ENCODE measurements at regions not wholly inside any gene's neighbourhood (a gene's known extent, or its start where the extent isn't known, plus 50 kb on each side); places are given as distances from the start of the nearest gene placed in this dataset.

GRCh38 chr4:181911420-181911819 lies 331.8 kb upstream of the TENM3 start:
- H3K4me3 ChIP-seq, result no peak overlapping the region
- no peaks in the 10 kb centered on the region for H3K9me3 ChIP-seq (ENCODE audit: low read depth, low read length)
- H3K9ac ChIP-seq (ENCODE audit: insufficient read length), result no peak overlapping the region
- TF ChIP-seq POLR2AphosphoS5 (IDR thresholded peaks at IDR 0.05; ENCODE audit: borderline replicate concordance, low read depth, low read length) (no peak), FOXP2 (optimal IDR thresholded peaks at IDR 0.05; ENCODE audit: control extremely low read depth, extremely low read length, insufficient read depth) (no peak), EZH2 (IDR thresholded peaks at IDR 0.05) (no peak)
- no peak for DNase-seq (ENCODE audit: low read depth, low spot score)
- H3K27ac ChIP-seq, result no peak overlapping the region
- H3K36me3 ChIP-seq (ENCODE audit: insufficient read depth, low read length), result no peaks in the 10 kb centered on the region

DNA sequence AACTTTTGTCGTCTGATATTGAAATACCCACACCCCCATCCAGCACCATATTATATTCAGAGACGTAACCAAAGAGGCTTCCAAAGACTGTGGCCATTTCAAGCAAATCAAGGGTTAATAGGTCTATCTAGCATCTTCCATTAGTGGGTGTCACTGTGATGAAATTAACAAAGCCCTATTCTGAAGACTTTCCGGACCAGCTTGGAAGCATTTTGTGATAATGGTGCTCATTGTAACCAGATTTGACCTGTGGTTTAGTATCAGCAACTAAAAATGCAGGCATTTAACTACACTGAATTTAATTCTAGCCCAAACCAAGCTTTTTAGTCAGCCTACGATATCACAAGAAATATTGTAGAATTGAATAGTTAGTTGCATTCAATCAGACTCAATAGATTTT lies 309.7 kb upstream of the TENM3 start:
- Histone ChIP-seq H3K36me3 (ENCODE audit: insufficient read depth, low read length) (no peaks in the 10 kb centered on the region), H3K9me3 (ENCODE audit: low read depth, low read length) (no peaks in the 10 kb centered on the region), H3K9ac (ENCODE audit: insufficient read length) (no peak overlapping the region), H3K4me3 (no peak overlapping the region), H3K27ac (no peak overlapping the region)
- no peak for DNase-seq (ENCODE audit: low read depth, low spot score)
- TF ChIP-seq POLR2AphosphoS5 (IDR thresholded peaks at IDR 0.05; ENCODE audit: borderline replicate concordance, low read depth, low read length), result no peak
- no peak for TF ChIP-seq EZH2 (IDR thresholded peaks at IDR 0.05)
- TF ChIP-seq FOXP2 (optimal IDR thresholded peaks at IDR 0.05; ENCODE audit: control extremely low read depth, extremely low read length, insufficient read depth), result no peak

DNA sequence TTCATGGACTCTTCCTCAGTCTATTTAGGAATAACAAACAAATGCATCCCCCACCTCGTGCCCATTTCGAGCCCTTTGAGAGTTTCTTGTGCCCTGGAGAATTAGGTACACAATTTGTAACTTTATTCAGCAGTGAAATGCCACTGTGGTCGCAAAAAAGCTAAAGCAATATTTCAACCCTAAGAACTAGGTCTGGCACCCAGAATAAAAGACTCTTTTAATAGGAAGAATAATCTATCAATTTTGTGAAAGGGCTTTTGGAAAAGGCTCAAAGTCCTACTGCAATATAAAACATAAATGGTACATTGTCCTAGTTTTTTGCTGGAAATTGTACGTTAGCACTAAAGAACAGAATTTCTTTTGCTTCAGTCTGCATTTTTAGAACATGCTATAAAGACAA lies 304.6 kb upstream of the TENM3 start:
- H3K9me3 ChIP-seq (ENCODE audit: low read depth, low read length), result no peaks in the 10 kb centered on the region
- H3K4me3 ChIP-seq, result no peak overlapping the region
- no peak for DNase-seq (ENCODE audit: low read depth, low spot score)
- no peak overlapping the region for H3K27ac ChIP-seq
- H3K9ac ChIP-seq (ENCODE audit: insufficient read length), result no peak overlapping the region
- H3K36me3 ChIP-seq (ENCODE audit: insufficient read depth, low read length), result no peaks in the 10 kb centered on the region
- TF ChIP-seq EZH2 (IDR thresholded peaks at IDR 0.05) (no peak), POLR2AphosphoS5 (IDR thresholded peaks at IDR 0.05; ENCODE audit: borderline replicate concordance, low read depth, low read length) (no peak), FOXP2 (optimal IDR thresholded peaks at IDR 0.05; ENCODE audit: control extremely low read depth, extremely low read length, insufficient read depth) (no peak)

- Histone ChIP-seq H3K4me3 (no peak overlapping the region), H3K9ac (ENCODE audit: insufficient read length) (no peak overlapping the region), H3K9me3 (ENCODE audit: low read depth, low read length) (no peaks in the 10 kb centered on the region), H3K27ac (no peak overlapping the region), H3K36me3 (ENCODE audit: insufficient read depth, low read length) (no peaks in the 10 kb centered on the region)
- no peak for DNase-seq (ENCODE audit: low read depth, low spot score)
- no peak for TF ChIP-seq EZH2 (IDR thresholded peaks at IDR 0.05)
- no peak for TF ChIP-seq POLR2AphosphoS5 (IDR thresholded peaks at IDR 0.05; ENCODE audit: borderline replicate concordance, low read depth, low read length)
- no peak for TF ChIP-seq FOXP2 (optimal IDR thresholded peaks at IDR 0.05; ENCODE audit: control extremely low read depth, extremely low read length, insufficient read depth)
Observed at GRCh38 chr4:181939199-181939945, 303.8 kb upstream of the TENM3 start.

GRCh38 chr4:181944527-181944926 lies 298.7 kb upstream of the TENM3 start:
- DNase-seq (ENCODE audit: low read depth, low spot score), result no peak
- Histone ChIP-seq H3K9me3 (ENCODE audit: low read depth, low read length) (no peaks in the 10 kb centered on the region), H3K27ac (no peak overlapping the region), H3K4me3 (no peak overlapping the region), H3K36me3 (ENCODE audit: insufficient read depth, low read length) (no peaks in the 10 kb centered on the region), H3K9ac (ENCODE audit: insufficient read length) (no peak overlapping the region)
- TF ChIP-seq POLR2AphosphoS5 (IDR thresholded peaks at IDR 0.05; ENCODE audit: borderline replicate concordance, low read depth, low read length) (no peak), FOXP2 (optimal IDR thresholded peaks at IDR 0.05; ENCODE audit: control extremely low read depth, extremely low read length, insufficient read depth) (no peak), EZH2 (IDR thresholded peaks at IDR 0.05) (no peak)

DNA sequence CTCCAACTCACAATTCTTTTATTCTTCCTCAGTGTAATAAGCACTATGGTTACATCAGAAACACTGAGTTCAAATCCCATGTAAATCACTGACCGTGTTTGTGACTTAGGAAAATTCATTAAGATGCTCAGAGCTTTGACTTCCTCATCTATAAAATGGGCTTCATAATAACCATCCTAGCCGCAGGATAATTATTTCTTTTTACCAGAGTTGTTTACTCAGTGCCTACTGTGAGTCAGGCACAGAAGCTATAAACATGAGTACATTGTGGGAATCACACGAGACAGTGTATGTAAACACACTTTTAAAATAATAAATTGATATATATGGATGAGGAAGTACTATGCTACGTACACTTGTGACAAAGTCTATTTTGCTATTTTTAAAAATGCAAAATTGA lies 296.3 kb upstream of the TENM3 start:
- DNase-seq (ENCODE audit: low read depth, low spot score), result no peak
- TF ChIP-seq FOXP2 (optimal IDR thresholded peaks at IDR 0.05; ENCODE audit: control extremely low read depth, extremely low read length, insufficient read depth), result no peak
- TF ChIP-seq EZH2 (IDR thresholded peaks at IDR 0.05), result no peak
- TF ChIP-seq POLR2AphosphoS5 (IDR thresholded peaks at IDR 0.05; ENCODE audit: borderline replicate concordance, low read depth, low read length), result no peak
- Histone ChIP-seq H3K27ac (no peak overlapping the region), H3K9me3 (ENCODE audit: low read depth, low read length) (no peaks in the 10 kb centered on the region), H3K4me3 (no peak overlapping the region), H3K9ac (ENCODE audit: insufficient read length) (no peak overlapping the region), H3K36me3 (ENCODE audit: insufficient read depth, low read length) (no peaks in the 10 kb centered on the region)

DNA sequence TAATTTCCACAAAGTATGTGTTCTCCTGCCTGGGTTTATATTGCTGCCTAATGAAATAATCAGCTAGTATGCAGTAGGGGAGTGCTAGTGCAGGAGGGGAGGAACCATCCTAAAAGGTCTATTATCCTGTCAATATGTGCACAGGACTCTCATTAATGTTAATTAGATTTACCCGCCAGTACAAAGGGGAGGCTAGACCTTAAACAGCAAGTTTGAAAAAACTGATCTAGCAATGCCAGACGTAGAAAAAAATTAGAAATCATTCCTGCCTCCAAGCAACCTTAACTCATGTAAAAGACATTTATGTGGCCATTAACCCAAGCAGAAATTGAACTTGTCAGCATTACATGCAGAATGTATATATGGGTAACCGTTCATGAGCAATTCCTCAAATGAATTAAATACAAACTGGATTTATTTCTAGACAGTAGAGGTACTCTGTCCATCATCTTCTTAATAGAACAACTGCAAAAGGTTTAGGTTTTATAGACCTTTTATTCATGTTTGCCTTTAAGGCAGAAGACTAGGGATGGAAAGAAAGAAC lies 294.3 kb upstream of the TENM3 start:
- no peak for DNase-seq (ENCODE audit: low read depth, low spot score)
- no peak for TF ChIP-seq POLR2AphosphoS5 (IDR thresholded peaks at IDR 0.05; ENCODE audit: borderline replicate concordance, low read depth, low read length)
- TF ChIP-seq EZH2 (IDR thresholded peaks at IDR 0.05), result no peak
- TF ChIP-seq FOXP2 (optimal IDR thresholded peaks at IDR 0.05; ENCODE audit: control extremely low read depth, extremely low read length, insufficient read depth), result no peak
- Histone ChIP-seq H3K9ac (ENCODE audit: insufficient read length) (no peak overlapping the region), H3K36me3 (ENCODE audit: insufficient read depth, low read length) (no peaks in the 10 kb centered on the region), H3K4me3 (no peak overlapping the region), H3K9me3 (ENCODE audit: low read depth, low read length) (no peaks in the 10 kb centered on the region), H3K27ac (no peak overlapping the region)

DNA sequence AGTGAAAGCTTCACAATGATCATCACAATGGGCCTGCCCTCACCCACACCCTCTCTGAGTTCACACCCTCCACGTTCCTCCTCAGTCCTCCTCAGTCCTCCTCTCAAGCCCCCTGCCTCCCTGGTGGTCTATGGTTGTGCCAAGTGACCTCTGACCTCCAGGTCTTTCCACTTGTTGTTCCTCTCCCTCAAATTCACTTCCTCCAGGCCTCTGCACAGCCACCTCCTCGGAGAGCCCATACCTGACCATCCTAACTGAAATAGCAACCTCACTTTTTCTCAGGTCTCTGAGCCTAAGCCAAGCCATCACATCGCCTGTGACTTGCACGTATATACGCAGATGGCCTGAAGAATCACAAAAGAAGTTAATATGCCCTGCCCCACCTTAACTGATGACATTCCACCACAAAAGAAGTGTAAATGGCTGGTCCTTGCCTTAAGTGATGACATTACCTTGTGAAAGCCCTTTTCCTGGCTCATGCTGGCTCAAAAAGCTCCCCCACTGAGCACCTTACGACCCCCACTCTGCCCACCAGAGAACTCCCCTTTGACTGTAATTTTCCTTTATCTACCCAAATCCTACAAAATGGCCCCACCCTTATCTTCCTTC lies 293.4 kb upstream of the TENM3 start:
- Histone ChIP-seq H3K9me3 (ENCODE audit: low read depth, low read length) (no peaks in the 10 kb centered on the region), H3K9ac (ENCODE audit: insufficient read length) (no peak overlapping the region), H3K4me3 (no peak overlapping the region), H3K36me3 (ENCODE audit: insufficient read depth, low read length) (no peaks in the 10 kb centered on the region), H3K27ac (no peak overlapping the region)
- no peak for TF ChIP-seq POLR2AphosphoS5 (IDR thresholded peaks at IDR 0.05; ENCODE audit: borderline replicate concordance, low read depth, low read length)
- no peak for TF ChIP-seq FOXP2 (optimal IDR thresholded peaks at IDR 0.05; ENCODE audit: control extremely low read depth, extremely low read length, insufficient read depth)
- TF ChIP-seq EZH2 (IDR thresholded peaks at IDR 0.05), result no peak
- no peak for DNase-seq (ENCODE audit: low read depth, low spot score)
